ENCODE measurements at regions not wholly inside any gene's neighbourhood (a gene's known extent, or its start where the extent isn't known, plus 50 kb on each side); places are given as distances from the start of the nearest gene placed in this dataset.
"Not testable (repeated sequence)": the region's sequence is repeated elsewhere in the genome, so short reads cannot be mapped to it uniquely, and the experiment has no call there.

GRCh38 chr10:64855941-64856340, 1334.7 kb downstream of the REEP3 start:
- no peak for DNase-seq (ENCODE audit: low spot score)

GRCh38 chr10:64859911-64860310, 1338.7 kb downstream of the REEP3 start:
- no peak for DNase-seq (ENCODE audit: low spot score)

GRCh38 chr10:64863836-64864235, 1342.6 kb downstream of the REEP3 start:
- DNase-seq (ENCODE audit: low spot score): no peak

GRCh38 chr10:64867501-64867962, 1346.3 kb downstream of the REEP3 start:
- DNase-seq (ENCODE audit: low spot score): no peak

GRCh38 chr10:64873088-64873487, 1351.9 kb downstream of the REEP3 start:
- no peak for DNase-seq (ENCODE audit: low spot score)

GRCh38 chr10:64873959-64874358, 1352.8 kb downstream of the REEP3 start:
- no peak for DNase-seq (ENCODE audit: low spot score)

GRCh38 chr10:64880546-64880945, 1359.3 kb downstream of the REEP3 start:
- no peak for DNase-seq (ENCODE audit: low spot score)

- DNase-seq (ENCODE audit: low spot score): no peak
These were observed 1360.1 kb downstream of the REEP3 start for GRCh38 chr10:64881257-64881656.

GRCh38 chr10:64896582-64896981, 1375.4 kb downstream of the REEP3 start:
- no peak for DNase-seq (ENCODE audit: low spot score)

GRCh38 chr10:64906311-64906710, 1385.1 kb downstream of the REEP3 start:
- DNase-seq (ENCODE audit: low spot score): not testable (repeated sequence)

GRCh38 chr10:64924306-64924705, 1403.1 kb downstream of the REEP3 start:
- not testable (repeated sequence) for DNase-seq (ENCODE audit: low spot score)

GRCh38 chr10:64952042-64952441, 1430.8 kb downstream of the REEP3 start:
- DNase-seq (ENCODE audit: low spot score): no peak

GRCh38 chr10:64956441-64956840, 1435.2 kb downstream of the REEP3 start:
- DNase-seq (ENCODE audit: low spot score): no peak

- DNase-seq (ENCODE audit: low spot score): no peak
These were observed 1437.9 kb downstream of the REEP3 start for GRCh38 chr10:64959116-64959515.

GRCh38 chr10:64959883-64960282, 1438.7 kb downstream of the REEP3 start:
- DNase-seq (ENCODE audit: low spot score): no peak

GRCh38 chr10:64973391-64973790, 1452.2 kb downstream of the REEP3 start:
- DNase-seq (ENCODE audit: low spot score): no peak

GRCh38 chr10:64976150-64976549, 1454.9 kb downstream of the REEP3 start:
- no peak for DNase-seq (ENCODE audit: low spot score)

- DNase-seq (ENCODE audit: low spot score): no peak
These were observed 1456.7 kb downstream of the REEP3 start for GRCh38 chr10:64977915-64978314.

GRCh38 chr10:64996886-64997285, 1475.7 kb downstream of the REEP3 start:
- no peak for DNase-seq (ENCODE audit: low spot score)

- no peak for DNase-seq (ENCODE audit: low spot score)
These were observed 1489.6 kb downstream of the REEP3 start for GRCh38 chr10:65010845-65011244.

GRCh38 chr10:65017523-65017922, 1496.3 kb downstream of the REEP3 start:
- DNase-seq (ENCODE audit: low spot score): no peak

- no peak for DNase-seq (ENCODE audit: low spot score)
These were observed 1503.7 kb downstream of the REEP3 start for GRCh38 chr10:65024886-65025285.

GRCh38 chr10:65030263-65030662, 1509.1 kb downstream of the REEP3 start:
- no peak for DNase-seq (ENCODE audit: low spot score)

- no peak for DNase-seq (ENCODE audit: low spot score)
These were observed 1511.9 kb downstream of the REEP3 start for GRCh38 chr10:65032867-65033769.
